ENCODE measurements at regions not wholly inside any gene's neighbourhood (a gene's known extent, or its start where the extent isn't known, plus 50 kb on each side); places are given as distances from the start of the nearest gene placed in this dataset.

GRCh38 chr4:83921124-83921523 is 385.2 kb downstream of the GPAT3 start:
- DNase-seq (ENCODE audit: low spot score): no peak
- H3K27me3 ChIP-seq (ENCODE audit: control insufficient read depth in 4 of 4, insufficient read depth in 4 of 4, low read length in 3 of 4): no peaks in the 10 kb centered on the region
- H3K4me1 ChIP-seq (ENCODE audit: control insufficient read depth in 4 of 4, insufficient read depth in 4 of 4, low read length in 3 of 4): no peaks in the 10 kb centered on the region
- no peak overlapping the region for H3K27ac ChIP-seq (ENCODE audit: low read depth in 1 of 2, low read length in 2 of 2)
- H3K4me3 ChIP-seq (ENCODE audit: low read depth in 1 of 3, low read length in 3 of 3): no peak overlapping the region
- no peaks in the 10 kb centered on the region for H3K9me3 ChIP-seq (ENCODE audit: control insufficient read depth in 4 of 4, low read length in 3 of 4)
- H3K36me3 ChIP-seq (ENCODE audit: control insufficient read depth in 4 of 4, insufficient read depth in 3 of 4, low read depth in 1 of 4, low read length in 3 of 4): no peaks in the 10 kb centered on the region
- TF ChIP-seq CTCF (IDR thresholded peaks at IDR 0.05; ENCODE audit: low read depth, low read length, missing input control) (no peak), MAX (IDR thresholded peaks at IDR 0.05) (no peak), ZBTB33 (IDR thresholded peaks at IDR 0.05) (no peak), JUND (IDR thresholded peaks at IDR 0.05) (no peak)
- no peak overlapping the region for H3K9ac ChIP-seq (ENCODE audit: low read depth in 1 of 2, low read length in 2 of 2)
- 91% methylated on average over 8 of the region's 8 CpGs for WGBS

DNA sequence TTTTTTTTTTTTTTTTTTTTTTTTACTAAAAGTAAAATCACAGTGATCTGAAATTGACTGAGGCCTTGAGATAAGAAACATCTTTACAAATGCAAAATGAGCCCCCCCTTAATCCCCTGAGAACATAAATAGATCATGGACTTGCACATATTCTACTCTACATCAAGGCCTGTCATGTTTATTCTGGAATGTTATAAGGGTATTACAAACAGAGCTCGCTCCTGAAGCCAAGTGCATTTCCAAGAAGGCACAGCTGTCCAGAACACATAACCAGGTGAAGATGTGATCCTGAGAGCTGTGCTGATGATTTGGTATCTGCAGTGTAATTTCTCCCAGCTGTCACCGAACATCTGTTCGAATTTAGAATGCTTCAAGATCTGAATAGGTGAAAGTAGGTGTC is 384.5 kb downstream of the GPAT3 start:
- Histone ChIP-seq H3K27ac (ENCODE audit: low read depth in 1 of 2, low read length in 2 of 2) (no peak overlapping the region), H3K9me3 (ENCODE audit: control insufficient read depth in 4 of 4, low read length in 3 of 4) (no peaks in the 10 kb centered on the region), H3K27me3 (ENCODE audit: control insufficient read depth in 4 of 4, insufficient read depth in 4 of 4, low read length in 3 of 4) (no peaks in the 10 kb centered on the region), H3K4me3 (ENCODE audit: low read depth in 1 of 3, low read length in 3 of 3) (no peak overlapping the region), H3K36me3 (ENCODE audit: control insufficient read depth in 4 of 4, insufficient read depth in 3 of 4, low read depth in 1 of 4, low read length in 3 of 4) (no peaks in the 10 kb centered on the region), H3K4me1 (ENCODE audit: control insufficient read depth in 4 of 4, insufficient read depth in 4 of 4, low read length in 3 of 4) (no peaks in the 10 kb centered on the region), H3K9ac (ENCODE audit: low read depth in 1 of 2, low read length in 2 of 2) (no peak overlapping the region)
- no peak for DNase-seq (ENCODE audit: low spot score)
- 86% methylated on average over 3 of the region's 3 CpGs for WGBS
- TF ChIP-seq YY1 (IDR thresholded peaks at IDR 0.05): no peak
- no peak for TF ChIP-seq RXRA (IDR thresholded peaks at IDR 0.05)
- no peak for TF ChIP-seq FOXA2 (IDR thresholded peaks at IDR 0.05)
- no peak for TF ChIP-seq HNF4A (conservative IDR thresholded peaks at IDR 0.05)
- no peak for TF ChIP-seq HNF4G (IDR thresholded peaks at IDR 0.05)
- no peak for TF ChIP-seq MAX (IDR thresholded peaks at IDR 0.05)
- TF ChIP-seq, protein P1, sequence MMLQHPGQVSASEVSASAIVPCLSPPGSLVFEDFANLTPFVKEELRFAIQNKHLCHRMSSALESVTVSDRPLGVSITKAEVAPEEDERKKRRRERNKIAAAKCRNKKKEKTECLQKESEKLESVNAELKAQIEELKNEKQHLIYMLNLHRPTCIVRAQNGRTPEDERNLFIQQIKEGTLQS (IDR thresholded peaks at IDR 0.05): no peak
- no peak for TF ChIP-seq REST (IDR thresholded peaks at IDR 0.05)
